GM18499 (cell line): ENCODE measurements at regions not wholly inside any gene's neighbourhood (a gene's known extent, or its start where the extent isn't known, plus 50 kb on each side); places are given as distances from the start of the nearest gene placed in this dataset.

Experiments used
- ATAC-seq: cut with Tn5 transposase; IDR thresholded peaks from one replicate; pipeline ENCODE4 v1.9.1; 2021; ENCODE audit warnings: moderate number of reproducible peaks; ENCODE audit not compliant: insufficient read depth, unreplicated experiment

- no peak for ATAC-seq
Measured at GRCh38 chr6:74956559-74957428, 249.1 kb downstream of the COL12A1 start.

- no peak for ATAC-seq
Measured at GRCh38 chr6:74953708-74954107, 252.1 kb downstream of the COL12A1 start.

- no peak for ATAC-seq
Measured at GRCh38 chr6:74946961-74947360, 258.9 kb downstream of the COL12A1 start.

GRCh38 chr6:74942130-74942529, 263.7 kb downstream of the COL12A1 start:
- ATAC-seq = no peak

- no peak for ATAC-seq
Measured at GRCh38 chr6:74941424-74941823, 264.4 kb downstream of the COL12A1 start.

- no peak for ATAC-seq
Measured at GRCh38 chr6:74939721-74940620, 265.9 kb downstream of the COL12A1 start.

GRCh38 chr6:74939151-74939708, 266.6 kb downstream of the COL12A1 start:
- ATAC-seq = no peak

- no peak for ATAC-seq
Measured at GRCh38 chr6:74937936-74938335, 267.9 kb downstream of the COL12A1 start.

GRCh38 chr6:74936886-74937285, 269.0 kb downstream of the COL12A1 start:
- no peak for ATAC-seq

- ATAC-seq = no peak
Measured at GRCh38 chr6:74932232-74932888, 273.5 kb downstream of the COL12A1 start.

GRCh38 chr6:74931558-74931957, 274.3 kb downstream of the COL12A1 start:
- ATAC-seq = no peak

- ATAC-seq = no peak
Measured at GRCh38 chr6:74928203-74928602, 277.6 kb downstream of the COL12A1 start.

- no peak for ATAC-seq
Measured at GRCh38 chr6:74927299-74927698, 278.6 kb downstream of the COL12A1 start.

GRCh38 chr6:74925683-74926082, 280.2 kb downstream of the COL12A1 start:
- ATAC-seq = peak; percentile 83

GRCh38 chr6:74914888-74915287, 291.0 kb downstream of the COL12A1 start:
- no peak for ATAC-seq

- ATAC-seq = no peak
Measured at GRCh38 chr6:74912234-74912633, 293.6 kb downstream of the COL12A1 start.

- ATAC-seq = no peak
Measured at GRCh38 chr6:74902846-74903245, 303.0 kb downstream of the COL12A1 start.

GRCh38 chr6:74902089-74902488, 303.8 kb downstream of the COL12A1 start:
- no peak for ATAC-seq

GRCh38 chr6:74901576-74901975, 304.3 kb downstream of the COL12A1 start:
- ATAC-seq = no peak

GRCh38 chr6:74899416-74899815, 306.4 kb downstream of the COL12A1 start:
- no peak for ATAC-seq
